ENCODE measurements at regions not wholly inside any gene's neighbourhood (a gene's known extent, or its start where the extent isn't known, plus 50 kb on each side); places are given as distances from the start of the nearest gene placed in this dataset.

DNA sequence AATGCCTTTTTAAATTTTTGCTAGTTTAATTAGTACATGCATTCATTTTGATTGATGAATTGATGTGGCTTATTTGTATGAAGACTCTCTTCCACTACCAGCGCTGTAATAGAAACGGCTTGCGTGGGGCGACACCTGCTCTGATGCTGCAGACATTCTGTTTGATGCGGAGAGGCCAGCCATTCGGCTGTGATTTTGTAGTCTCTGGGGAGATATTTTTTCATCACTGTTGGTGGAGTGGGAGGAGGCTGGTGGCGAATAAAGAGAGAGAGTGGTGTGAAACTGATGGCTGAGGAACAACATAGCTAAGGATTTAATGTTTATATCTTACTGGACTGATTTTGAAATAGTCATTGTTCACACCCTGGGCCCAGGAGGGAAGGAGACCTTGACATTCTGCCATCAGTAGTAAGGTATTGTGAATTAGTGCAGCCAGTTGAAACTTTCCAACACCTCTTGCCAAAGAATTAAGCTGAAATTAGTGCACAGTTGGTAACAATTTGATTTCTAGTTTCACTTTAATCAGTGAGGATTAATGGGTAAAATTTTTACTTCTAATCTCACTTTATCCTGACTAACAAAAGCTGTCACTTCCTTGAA is 224.1 kb downstream of the MTX2 start:
- Histone ChIP-seq H3K4me3 (no peak overlapping the region), H3K27ac (peak overlapping the region in 8 of 21 experiments; percentile 2 to 49 (median 18))

DNA sequence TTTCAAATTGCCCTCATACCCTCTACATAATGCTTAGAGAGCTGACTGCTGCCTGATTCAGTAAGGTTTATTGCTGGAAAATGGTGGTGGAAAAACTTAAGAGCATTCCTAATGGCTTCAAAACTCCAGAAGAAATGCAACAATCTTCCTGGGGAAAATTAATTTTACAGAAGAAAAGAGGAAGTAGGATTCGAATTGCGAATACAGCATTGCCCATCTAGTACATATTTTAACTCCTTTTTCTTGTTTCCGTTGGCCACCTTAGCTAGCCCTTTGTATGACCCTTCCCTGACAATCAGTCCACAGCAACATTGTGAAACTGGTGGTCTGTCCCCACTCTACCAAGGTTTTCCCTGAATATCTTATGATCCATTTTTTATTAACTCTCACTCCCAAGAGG is 224.7 kb downstream of the MTX2 start:
- Histone ChIP-seq H3K4me3 (no peak overlapping the region), H3K27ac (peak overlapping the region in 6 of 21 experiments; percentile 2 to 49 (median 24))

DNA sequence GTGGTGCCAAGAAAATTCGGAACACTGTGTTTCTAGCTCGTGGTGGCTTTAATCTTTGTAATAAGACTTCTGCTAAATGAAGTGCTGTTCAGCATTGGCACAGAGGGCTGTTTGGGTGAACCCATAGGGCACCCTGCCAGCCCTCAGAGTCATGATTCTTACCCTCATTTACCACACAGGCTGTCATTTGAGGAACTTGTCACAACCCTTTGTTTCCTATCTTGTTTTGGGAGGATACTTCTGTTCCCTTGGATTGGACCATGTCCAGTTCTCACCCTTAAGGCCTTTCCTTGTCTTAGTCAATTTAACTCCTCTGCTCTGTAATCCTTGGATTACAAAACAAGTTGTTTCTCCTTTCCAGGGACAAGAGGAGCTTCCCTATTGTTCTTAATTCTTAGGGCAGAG is 225.7 kb downstream of the MTX2 start:
- H3K4me3 ChIP-seq: no peak overlapping the region
- peak overlapping the region in 4 of 21 experiments; percentile 6 to 37 (median 15) for H3K27ac ChIP-seq

DNA sequence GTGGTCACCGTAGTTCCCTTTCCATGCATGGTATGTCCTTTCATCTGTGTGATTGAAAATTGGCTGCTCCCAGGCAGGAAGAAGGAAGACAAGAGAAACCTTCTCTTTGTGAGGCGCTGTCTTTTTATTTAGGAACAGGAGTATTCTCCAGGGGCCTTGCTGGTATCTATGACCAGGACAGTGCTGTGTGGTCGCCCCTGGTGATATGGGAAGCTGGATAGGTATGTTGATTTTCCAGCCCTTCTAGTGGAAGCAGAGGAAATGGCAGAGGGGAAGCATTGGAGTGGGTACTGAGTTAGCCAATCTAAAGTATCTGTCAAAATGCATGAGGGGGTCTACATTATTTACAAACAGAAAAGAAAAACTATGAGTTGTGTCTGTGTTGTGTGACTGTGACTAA is 226.6 kb downstream of the MTX2 start:
- Histone ChIP-seq H3K4me3 (no peak overlapping the region), H3K27ac (peak overlapping the region in 2 of 21 experiments; percentile 32 to 56)

DNA sequence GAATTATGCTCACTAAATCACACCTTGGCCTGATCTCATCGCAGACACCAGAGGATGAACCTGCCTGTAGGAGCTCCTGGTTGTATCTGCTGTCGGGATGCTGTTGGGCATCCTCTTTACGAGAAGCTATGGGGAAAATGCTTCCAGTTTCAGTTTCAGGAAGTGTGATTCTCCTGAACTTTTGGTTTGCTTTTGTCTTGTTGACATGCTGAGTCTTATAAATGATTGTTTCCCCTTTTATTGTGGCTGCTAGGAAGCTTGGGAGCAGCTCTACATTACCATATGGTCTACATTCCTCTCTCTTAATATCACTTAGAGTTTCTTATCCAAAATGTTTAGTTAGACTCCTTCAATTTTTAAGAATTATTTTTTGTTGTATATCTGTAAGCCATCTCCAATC is 227.5 kb downstream of the MTX2 start:
- H3K4me3 ChIP-seq: no peak overlapping the region
- peak overlapping the region in 4 of 21 experiments; percentile 11 to 56 (median 40) for H3K27ac ChIP-seq

DNA sequence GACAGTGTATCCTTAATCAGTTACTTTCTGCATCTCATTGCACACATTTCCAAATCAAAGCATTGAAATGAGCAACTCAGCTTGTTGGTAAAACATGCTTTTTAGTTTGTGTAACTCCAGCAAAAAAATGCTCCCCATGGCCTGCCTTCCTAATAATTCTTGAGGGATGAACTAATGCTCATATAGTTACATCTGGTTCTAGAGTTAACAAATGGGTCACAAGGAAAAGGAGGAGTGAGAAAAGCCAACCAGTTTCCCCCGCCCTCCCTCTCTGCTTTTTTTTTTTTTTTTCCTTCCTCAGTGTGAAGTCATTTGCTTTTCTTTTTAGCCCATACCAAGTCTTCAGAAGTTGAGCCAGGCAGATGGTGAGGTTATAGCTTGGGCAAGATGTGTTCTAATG is 231.7 kb downstream of the MTX2 start:
- Histone ChIP-seq H3K27ac (peak overlapping the region in 2 of 21 experiments; percentile 5 to 31), H3K4me3 (no peak overlapping the region)

DNA sequence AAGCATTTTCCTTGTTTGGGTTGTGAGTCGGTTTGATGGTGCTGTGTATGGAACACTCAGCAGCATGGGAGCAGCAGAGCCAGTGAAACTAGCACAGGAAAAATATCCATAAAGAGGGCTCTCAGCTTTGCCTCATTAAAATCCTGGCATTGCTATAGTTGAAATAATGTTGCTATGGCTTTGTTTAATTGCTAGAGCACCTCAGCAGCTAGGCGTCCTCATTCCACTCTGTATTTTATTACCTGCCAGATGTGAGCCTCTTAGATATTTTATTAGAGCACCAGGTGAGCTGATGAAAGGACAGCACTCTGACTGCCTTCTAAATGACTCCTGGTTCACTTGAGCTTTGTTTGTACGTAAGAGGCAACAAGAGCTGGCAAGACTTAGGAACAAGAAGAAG is 232.4 kb downstream of the MTX2 start:
- no peak overlapping the region for H3K4me3 ChIP-seq
- no peak overlapping the region for H3K27ac ChIP-seq

DNA sequence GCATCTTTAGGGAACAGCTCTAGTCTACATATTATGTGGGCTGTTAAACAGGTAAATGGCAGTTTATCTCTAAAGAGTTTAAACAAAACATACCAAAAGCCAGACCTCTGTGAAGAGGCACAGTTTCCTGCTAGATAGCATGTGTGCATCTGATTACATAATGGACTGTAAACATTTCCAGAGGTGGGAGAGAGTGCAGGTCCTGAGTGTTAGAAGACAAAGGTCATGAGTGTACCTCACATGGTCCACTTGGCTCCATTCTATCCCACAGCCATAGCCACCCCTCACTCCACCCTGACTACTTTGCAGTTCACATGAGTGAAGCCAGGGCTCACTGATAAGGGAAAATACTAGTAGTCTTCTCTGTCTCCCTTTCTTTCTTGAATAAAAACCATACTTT is 233.4 kb downstream of the MTX2 start:
- Histone ChIP-seq H3K27ac (no peak overlapping the region), H3K4me3 (no peak overlapping the region)

DNA sequence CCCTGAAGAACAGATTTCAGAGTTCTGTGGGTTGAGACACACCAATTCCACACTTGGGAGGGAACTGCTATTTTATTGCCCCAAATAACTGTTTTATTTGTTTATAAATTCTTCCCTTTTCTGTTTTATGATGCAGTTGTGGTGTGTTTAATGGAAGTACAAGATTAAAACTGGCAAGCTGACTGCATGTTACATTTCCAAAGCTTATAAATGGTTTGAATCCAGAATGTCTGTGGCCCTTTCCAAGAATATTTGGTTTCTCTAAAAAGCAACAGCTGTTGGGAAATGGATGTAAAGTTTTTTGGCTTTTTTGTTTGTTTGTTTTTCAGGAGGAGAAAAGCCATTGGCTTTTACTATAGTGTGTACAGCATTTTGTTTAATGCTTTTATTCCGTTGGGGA is 234.5 kb downstream of the MTX2 start:
- H3K27ac ChIP-seq: no peak overlapping the region
- no peak overlapping the region for H3K4me3 ChIP-seq

DNA sequence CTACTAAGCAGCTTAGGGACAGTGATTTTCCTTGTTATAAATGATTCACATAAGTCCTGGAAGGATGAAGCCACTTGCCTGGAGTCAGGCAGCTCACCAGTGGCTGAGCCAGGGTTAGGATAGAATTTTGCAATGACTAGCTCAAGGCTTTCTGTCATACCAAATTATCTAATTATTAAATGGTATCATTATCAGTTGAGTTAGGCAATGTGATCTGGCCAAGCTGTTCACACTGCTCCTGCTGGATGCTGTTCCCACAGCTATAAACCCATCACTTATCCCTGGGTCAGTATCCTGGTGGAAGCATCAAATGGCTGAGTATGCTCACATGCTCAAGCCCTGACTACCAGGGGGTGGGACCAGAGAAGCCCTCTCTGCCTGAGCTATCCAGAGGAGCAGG is 235.2 kb downstream of the MTX2 start:
- Histone ChIP-seq H3K27ac (no peak overlapping the region), H3K4me3 (no peak overlapping the region)

DNA sequence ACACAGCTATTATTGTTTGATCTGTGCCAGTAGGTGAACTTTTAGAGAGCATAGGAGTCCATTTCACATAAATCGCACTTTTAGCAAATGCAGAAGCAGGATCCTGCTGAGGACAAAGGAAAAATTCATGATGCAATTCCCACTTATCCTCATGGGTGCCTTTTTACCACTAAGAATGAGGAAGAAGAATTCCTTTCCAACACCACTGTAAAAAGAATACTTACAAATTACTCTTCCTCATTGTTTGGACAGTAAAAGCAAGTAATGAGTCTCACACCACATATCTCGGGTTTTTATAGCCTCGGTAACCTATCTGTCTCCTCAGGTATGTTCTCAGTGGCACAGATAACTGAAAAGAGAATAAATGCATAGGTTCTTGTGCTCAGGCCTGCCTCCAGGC is 238.5 kb downstream of the MTX2 start:
- no peak overlapping the region for H3K27ac ChIP-seq
- no peak overlapping the region for H3K4me3 ChIP-seq

DNA sequence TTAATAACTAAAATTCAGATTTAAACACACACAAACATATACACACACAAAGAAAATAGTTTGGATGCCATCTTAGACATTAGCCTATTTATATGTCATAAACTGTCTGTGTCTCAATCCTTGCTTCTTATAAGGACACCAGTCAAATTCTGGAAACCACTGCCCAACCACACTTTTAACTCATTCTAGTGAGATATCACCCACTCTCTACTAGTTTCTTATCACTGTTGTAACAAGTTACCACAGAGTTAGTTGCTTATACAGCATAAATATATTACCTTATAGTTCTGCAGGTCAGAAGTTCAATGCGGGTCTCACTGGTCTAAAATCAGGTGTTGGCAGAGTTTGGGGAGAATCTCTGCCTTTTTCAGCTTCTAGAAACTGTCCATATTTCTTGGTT is 239.1 kb downstream of the MTX2 start:
- Histone ChIP-seq H3K4me3 (no peak overlapping the region), H3K27ac (peak overlapping the region in 1 of 21 experiments; percentile 5)

DNA sequence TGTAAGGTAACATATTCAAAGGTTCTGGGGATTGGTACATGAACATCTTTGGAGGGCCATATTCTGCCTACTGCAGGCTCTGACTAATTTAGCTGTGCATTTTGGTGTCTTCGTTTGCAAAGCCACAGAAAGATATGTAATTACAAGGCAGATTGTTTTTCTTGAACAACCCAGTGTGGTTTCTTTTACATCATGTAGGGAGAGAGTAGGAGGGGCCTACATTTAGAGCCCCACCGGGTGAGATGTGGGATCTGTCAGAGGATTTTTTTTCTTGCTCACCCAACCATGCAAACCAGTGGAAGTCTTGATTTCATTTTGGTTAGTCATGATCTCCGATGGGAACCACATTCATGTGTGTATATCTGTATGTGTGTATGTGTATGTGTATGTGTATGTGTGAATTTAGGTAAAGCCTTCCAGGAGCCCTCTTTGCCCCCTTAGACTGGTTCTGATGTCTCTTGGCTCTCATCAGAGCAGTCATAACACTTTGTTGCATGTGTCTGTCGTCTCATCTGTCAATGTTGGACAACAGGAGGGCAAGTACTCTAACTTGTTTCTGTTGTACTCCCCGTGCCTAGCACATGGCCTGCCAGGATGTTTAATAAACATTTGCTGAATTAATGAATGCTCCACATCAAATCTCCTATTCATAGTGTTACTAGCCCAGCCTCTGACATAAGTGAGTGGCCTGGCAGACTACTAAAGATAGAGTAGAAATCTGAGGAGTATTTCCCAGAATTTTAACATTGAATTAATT is 239.9 kb downstream of the MTX2 start:
- no peak overlapping the region for H3K27ac ChIP-seq

DNA sequence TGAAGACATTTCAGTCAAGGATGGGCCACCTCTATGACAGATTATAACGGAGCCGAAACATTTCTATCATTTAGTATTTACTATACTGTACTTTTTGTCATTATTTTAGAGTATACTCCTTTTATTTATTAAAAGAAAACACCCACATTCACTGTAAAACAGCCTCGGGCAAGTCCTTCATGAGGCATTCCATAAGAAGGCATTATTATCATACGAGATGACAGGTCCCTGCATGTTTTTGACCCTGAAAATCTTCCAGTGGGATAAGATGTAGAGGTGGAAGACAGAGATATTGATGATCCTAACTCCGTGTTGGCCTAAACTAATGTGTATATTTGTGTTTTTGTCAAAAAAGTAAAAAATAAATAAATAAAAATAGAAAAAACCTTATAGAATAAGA is 245.0 kb downstream of the MTX2 start:
- Histone ChIP-seq H3K27ac (no peak overlapping the region), H3K4me3 (no peak overlapping the region)

More for the DNA sequence above, 239.9 kb downstream of the MTX2 start:
- no peak overlapping the region for H3K4me3 ChIP-seq

DNA sequence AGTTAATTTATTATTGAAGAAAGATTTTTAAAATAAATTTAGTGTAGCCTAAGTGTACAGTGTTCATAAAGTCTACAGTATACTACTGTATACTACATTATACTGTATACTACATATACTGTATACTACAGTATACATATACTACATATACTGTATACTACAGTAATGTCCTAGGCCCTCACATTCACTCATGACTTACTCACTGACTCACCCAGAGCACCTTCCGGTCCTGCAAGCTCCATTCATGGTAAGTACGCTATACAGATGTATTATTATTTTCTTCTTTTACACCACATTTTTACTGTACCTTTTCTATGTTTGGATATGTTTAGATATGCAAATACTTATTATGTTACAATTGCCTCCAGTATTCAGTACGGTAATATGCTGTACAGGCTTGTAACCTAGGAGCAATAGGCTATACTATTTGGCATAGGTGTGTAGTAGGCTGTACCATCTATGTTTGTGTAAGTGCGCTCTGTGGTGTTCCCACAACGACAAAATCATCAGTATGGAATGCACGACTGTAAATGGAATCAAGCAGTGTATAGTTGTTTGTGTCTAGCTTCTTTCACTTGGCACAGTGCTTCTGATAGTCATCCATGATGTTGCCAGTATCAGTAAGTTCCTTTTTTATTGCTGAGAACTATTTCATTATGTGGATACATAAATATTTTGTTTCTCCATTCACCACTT is 245.7 kb downstream of the MTX2 start:
- Histone ChIP-seq H3K27ac (no peak overlapping the region), H3K4me3 (no peak overlapping the region)

DNA sequence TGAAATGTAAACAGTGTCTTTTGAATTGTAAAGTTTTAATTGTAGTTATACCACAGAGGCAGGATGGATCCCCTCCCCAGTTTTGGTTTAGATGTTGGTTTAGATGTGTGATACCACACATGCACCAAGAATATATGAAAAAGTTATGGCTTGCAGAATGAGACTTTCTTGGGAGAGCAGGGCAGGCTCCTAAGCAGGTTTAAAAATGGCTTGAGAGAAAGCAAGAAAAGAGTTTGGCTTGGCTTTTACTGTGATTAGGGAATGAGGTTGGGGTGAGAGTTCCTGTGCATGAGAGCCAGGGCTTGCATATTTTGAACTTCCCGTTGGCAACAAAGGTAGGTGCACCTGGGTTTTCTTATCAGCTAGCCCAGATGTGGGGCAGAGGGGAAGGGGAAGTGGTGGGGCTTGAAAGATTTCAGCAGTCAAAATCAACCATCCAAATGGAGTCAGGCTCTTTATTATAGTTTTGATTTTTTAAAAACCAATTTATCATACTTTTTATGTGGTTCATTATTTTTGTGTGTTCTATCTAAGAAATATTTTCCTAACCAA is 246.9 kb downstream of the MTX2 start:
- no peak overlapping the region for H3K27ac ChIP-seq
- no peak overlapping the region for H3K4me3 ChIP-seq

DNA sequence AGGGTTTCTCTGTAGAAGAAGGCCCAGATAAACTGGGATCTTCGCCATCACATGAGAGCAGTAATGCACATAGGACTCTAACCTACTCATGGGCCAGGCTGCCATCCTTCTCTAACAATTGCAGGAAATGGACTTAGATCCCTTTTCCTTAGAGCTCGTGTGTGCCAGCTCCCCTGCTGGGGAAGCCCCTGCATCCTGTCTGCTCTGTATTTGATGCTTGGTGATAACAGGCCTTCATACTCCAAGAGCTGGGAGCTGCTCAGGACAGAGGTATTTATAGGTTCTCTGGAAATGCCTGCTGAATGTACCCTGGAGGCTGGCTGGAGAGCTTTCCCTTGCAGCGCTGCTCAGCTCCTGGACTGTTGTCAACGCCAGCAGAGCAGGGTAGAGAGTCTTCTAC is 249.6 kb downstream of the MTX2 start:
- Histone ChIP-seq H3K4me3 (no peak overlapping the region), H3K27ac (no peak overlapping the region)

DNA sequence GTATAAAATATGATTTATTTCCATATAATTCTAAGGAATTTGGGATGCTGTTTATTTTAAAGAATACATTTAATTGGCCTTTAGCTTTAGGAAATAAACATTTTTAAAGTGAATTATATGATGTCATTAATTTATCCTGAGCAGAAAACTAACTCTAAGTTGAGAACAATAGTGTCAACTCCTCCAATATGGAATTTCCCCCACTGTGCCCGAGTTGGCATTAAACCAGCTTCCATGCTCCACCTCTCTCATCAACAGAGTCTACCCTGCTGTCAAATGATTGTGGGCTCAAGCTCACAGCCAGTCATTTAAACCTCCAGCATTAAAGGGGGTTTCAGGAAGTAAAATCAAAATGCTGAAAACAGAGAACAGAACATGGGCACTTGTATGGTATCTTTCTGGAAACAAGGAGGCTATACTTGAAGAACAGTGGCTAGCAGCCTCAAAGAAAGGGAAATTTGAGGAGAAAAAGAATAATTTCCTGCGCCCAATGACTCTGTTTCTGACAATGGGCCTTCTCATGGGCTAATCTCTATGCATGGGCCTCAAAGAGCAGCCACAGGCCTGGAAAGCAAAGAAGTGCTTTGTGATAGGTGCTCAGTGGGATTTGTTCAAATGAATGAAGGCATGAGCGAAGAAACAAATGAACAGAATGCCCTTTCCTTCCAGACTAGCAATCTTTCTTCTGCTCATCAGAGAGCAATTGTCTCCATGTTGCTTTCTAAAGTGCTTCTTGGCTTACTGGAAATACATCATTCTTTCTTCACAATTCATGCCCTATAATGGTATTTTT is 252.8 kb downstream of the MTX2 start:
- no peak overlapping the region for H3K4me3 ChIP-seq

DNA sequence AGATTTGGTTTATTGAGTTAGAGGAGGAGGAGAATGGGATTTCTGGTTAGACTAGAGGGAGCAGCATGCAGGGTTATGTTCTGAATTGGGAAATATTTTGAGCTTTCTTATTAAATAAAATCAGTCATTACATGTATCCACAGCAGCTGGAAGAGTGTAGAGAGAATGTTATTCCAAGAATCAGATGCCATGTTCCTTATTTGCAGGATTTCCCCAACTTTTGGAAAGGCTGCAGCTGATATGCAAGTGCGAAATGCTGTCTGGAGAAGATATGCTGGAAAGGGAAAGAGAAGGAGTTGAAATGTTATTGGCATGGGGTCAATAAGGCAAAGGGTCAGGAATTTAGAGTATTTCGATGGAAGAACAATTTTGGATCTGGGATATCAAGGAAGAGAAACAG is 255.8 kb downstream of the MTX2 start:
- no peak overlapping the region for H3K4me3 ChIP-seq
- no peak overlapping the region for H3K27ac ChIP-seq

More for the DNA sequence above, 252.8 kb downstream of the MTX2 start:
- no peak overlapping the region for H3K27ac ChIP-seq
